ENCODE measurements at regions not wholly inside any gene's neighbourhood (a gene's known extent, or its start where the extent isn't known, plus 50 kb on each side); places are given as distances from the start of the nearest gene placed in this dataset.

- H3K9me2 ChIP-seq, result no peaks in the 10 kb centered on the region
- DNase-seq, result no peak
- H2AFZ ChIP-seq (ENCODE audit: low read depth), result no peak overlapping the region
- ChIA-PET CTCF (no interaction called here), POLR2A (no interaction called here)
- whole genome bisulfite sequencing (ENCODE audit: low lambda C conversion rate), result 60% methylated on average over 3 of the region's 3 CpGs
- no peaks in the 10 kb centered on the region for H4K20me1 ChIP-seq (ENCODE audit: insufficient read depth)
- no peak overlapping the region for H3K9ac ChIP-seq
- peaks cover 0 to 19% of the 10 kb centered on the region in 2 experiments; a peak in 2 of 4 replicates for H3K4me1 ChIP-seq (ENCODE audit: control insufficient read depth in 1 of 2, insufficient read depth in 2 of 2, low read depth in 1 of 2, low read length in 1 of 2)
- H3K9me3 ChIP-seq, result no peaks in the 10 kb centered on the region
- H3K4me2 ChIP-seq, result no peak overlapping the region
- H3K27me3 ChIP-seq (ENCODE audit: insufficient read depth), result no peaks in the 10 kb centered on the region
- no peaks in the 10 kb centered on the region for H3K36me3 ChIP-seq (replicated peaks in 1 of 2; ENCODE audit: control insufficient read depth in 1 of 2, insufficient read depth in 2 of 2, low read length in 1 of 2)
- no peak for TF ChIP-seq GATA2 (CRISPR knock-in tag; IDR thresholded peaks at IDR 0.05)
- TF ChIP-seq CTCF (IDR thresholded peaks at IDR 0.05), result no peak
- no peak for TF ChIP-seq TEAD4 (IDR thresholded peaks at IDR 0.05; ENCODE audit: borderline replicate concordance, insufficient read depth)
- no peak for TF ChIP-seq FOXJ3 (CRISPR knock-in tag; IDR thresholded peaks at IDR 0.05)
- TF ChIP-seq RXRA (IDR thresholded peaks at IDR 0.05; ENCODE audit: borderline replicate concordance, low read depth), result no peak
- TF ChIP-seq TCF12 (IDR thresholded peaks at IDR 0.05), result no peak
- no peak for TF ChIP-seq RAD21 (IDR thresholded peaks at IDR 0.05; ENCODE audit: low read length)
- no peak overlapping the region for H3K4me3 ChIP-seq (ENCODE audit: low read depth in 2 of 2, low read length in 1 of 2)
- H3K27ac ChIP-seq (ENCODE audit: low read depth in 2 of 2, low read length in 1 of 2), result no peak overlapping the region
- H3F3A ChIP-seq (replicated peaks; ENCODE audit: insufficient read depth), result peaks cover 21% of the 10 kb centered on the region
- H3K79me2 ChIP-seq (ENCODE audit: insufficient read depth), result no peaks in the 10 kb centered on the region
Measured at GRCh38 chr20:54324652-54325285, 116.9 kb downstream of the PFDN4 start.

- 0 out of 2 replicates have a peak, but pooled peaks cover 5% of the 10 kb centered on the region for H3K79me2 ChIP-seq (ENCODE audit: insufficient read depth)
- peak overlapping the region in 1 of 2 experiments; percentile 72; a peak in 2 of 4 replicates for H3K27ac ChIP-seq (ENCODE audit: low read depth in 2 of 2, low read length in 1 of 2)
- H3K4me1 ChIP-seq (ENCODE audit: control insufficient read depth in 1 of 2, insufficient read depth in 2 of 2, low read depth in 1 of 2, low read length in 1 of 2), result peaks cover 0 to 16% of the 10 kb centered on the region in 2 experiments; a peak in 1 of 4 replicates
- no peak for DNase-seq
- H3K9ac ChIP-seq, result no peak overlapping the region
- no peaks in the 10 kb centered on the region for H3K27me3 ChIP-seq (ENCODE audit: insufficient read depth)
- H3K36me3 ChIP-seq (replicated peaks in 1 of 2; ENCODE audit: control insufficient read depth in 1 of 2, insufficient read depth in 2 of 2, low read length in 1 of 2), result no peaks in the 10 kb centered on the region
- H2AFZ ChIP-seq (ENCODE audit: low read depth), result no peak overlapping the region
- H3K4me2 ChIP-seq, result peak overlapping the region; percentile 23; the same call in 1 of the 2 replicates
- no peaks in the 10 kb centered on the region for H3K9me2 ChIP-seq
- ChIA-PET POLR2A (no interaction called here), CTCF (no interaction called here)
- no peaks in the 10 kb centered on the region for H3K9me3 ChIP-seq
- H4K20me1 ChIP-seq (ENCODE audit: insufficient read depth), result no peaks in the 10 kb centered on the region
- H3F3A ChIP-seq (replicated peaks; ENCODE audit: insufficient read depth), result peaks cover 29% of the 10 kb centered on the region
- H3K4me3 ChIP-seq (ENCODE audit: low read depth in 2 of 2, low read length in 1 of 2), result no peak overlapping the region
- 9% methylated on average over 2 of the region's 2 CpGs for WGBS (ENCODE audit: low lambda C conversion rate)
- TF ChIP-seq TAF1 (IDR thresholded peaks at IDR 0.05; ENCODE audit: borderline replicate concordance, low read depth, low read length), result no peak
- TF ChIP-seq EZH2phosphoT487 (IDR thresholded peaks at IDR 0.05; ENCODE audit: borderline replicate concordance, low read depth), result no peak
- peak; percentile 81 for TF ChIP-seq PBX3 (IDR thresholded peaks at IDR 0.05)
- TF ChIP-seq USF2 (IDR thresholded peaks at IDR 0.05; ENCODE audit: borderline replicate concordance, low read depth, low read length), result no peak
- no peak for TF ChIP-seq FOXJ3 (CRISPR knock-in tag; IDR thresholded peaks at IDR 0.05)
- TF ChIP-seq RAD21 (IDR thresholded peaks at IDR 0.05; ENCODE audit: low read length), result no peak
- no peak for TF ChIP-seq RFX5 (IDR thresholded peaks at IDR 0.05; ENCODE audit: low read length)
- TF ChIP-seq FOSL2 (IDR thresholded peaks at IDR 0.05; ENCODE audit: borderline replicate concordance, low read depth), result peak; percentile 84
- peak; percentile 45; the same call in 1 of the 2 replicates for TF ChIP-seq TCF12 (IDR thresholded peaks at IDR 0.05)
- no peak for TF ChIP-seq GATA2 (CRISPR knock-in tag; IDR thresholded peaks at IDR 0.05)
- no peak for TF ChIP-seq FOXM1 (IDR thresholded peaks at IDR 0.05; ENCODE audit: low read depth)
- TF ChIP-seq REST (IDR thresholded peaks at IDR 0.05; ENCODE audit: low read depth, low read length), result no peak
- no peak for TF ChIP-seq RCOR1 (IDR thresholded peaks at IDR 0.05; ENCODE audit: low read length)
- TF ChIP-seq CHD2 (IDR thresholded peaks at IDR 0.05; ENCODE audit: low read length, partially characterized antibody), result no peak
- no peak for TF ChIP-seq SMC3 (IDR thresholded peaks at IDR 0.05; ENCODE audit: low read depth, low read length)
- no peak for TF ChIP-seq MAX (IDR thresholded peaks at IDR 0.05; ENCODE audit: low read depth)
- peak; percentile 76 for TF ChIP-seq JUND (IDR thresholded peaks at IDR 0.05)
Measured at GRCh38 chr20:54335299-54335698, 127.4 kb downstream of the PFDN4 start.

All from SK-N-SH (cell line).